ENCODE measurements at regions not wholly inside any gene's neighbourhood (a gene's known extent, or its start where the extent isn't known, plus 50 kb on each side); places are given as distances from the start of the nearest gene placed in this dataset.
"Not testable (repeated sequence)": the region's sequence is repeated elsewhere in the genome, so short reads cannot be mapped to it uniquely, and the experiment has no call there.

GRCh38 chr9:66046992-66047391 is 310.0 kb downstream of the FOXD4L4 start:
- not testable (repeated sequence) for DNase-seq

DNA sequence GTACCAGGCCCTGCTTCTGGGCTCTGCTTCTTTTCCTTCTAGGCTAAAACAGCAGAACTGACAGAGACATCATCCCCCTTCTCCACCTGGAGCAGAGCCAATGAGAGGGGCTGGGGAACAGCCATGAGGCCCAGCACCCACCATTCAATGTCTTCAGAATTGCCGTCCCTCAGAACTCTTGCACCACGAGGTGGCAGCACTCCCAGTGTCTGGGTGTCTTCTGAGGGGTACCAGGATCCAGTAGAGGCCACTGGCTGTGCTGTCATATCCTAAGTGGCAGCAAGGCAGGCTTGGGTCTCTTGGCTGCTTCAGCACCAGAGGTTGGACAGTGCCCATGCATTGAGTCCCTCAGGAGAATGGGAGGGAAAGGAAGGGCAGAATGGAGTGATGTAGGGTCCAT is 312.8 kb downstream of the FOXD4L4 start:
- DNase-seq, result not testable (repeated sequence)

GRCh38 chr9:66054705-66055104 is 317.8 kb downstream of the FOXD4L4 start:
- DNase-seq, result not testable (repeated sequence)

GRCh38 chr9:66060681-66061080 is 323.7 kb downstream of the FOXD4L4 start:
- DNase-seq, result not testable (repeated sequence)

GRCh38 chr9:66063822-66064221 is 326.9 kb downstream of the FOXD4L4 start:
- not testable (repeated sequence) for DNase-seq

DNA sequence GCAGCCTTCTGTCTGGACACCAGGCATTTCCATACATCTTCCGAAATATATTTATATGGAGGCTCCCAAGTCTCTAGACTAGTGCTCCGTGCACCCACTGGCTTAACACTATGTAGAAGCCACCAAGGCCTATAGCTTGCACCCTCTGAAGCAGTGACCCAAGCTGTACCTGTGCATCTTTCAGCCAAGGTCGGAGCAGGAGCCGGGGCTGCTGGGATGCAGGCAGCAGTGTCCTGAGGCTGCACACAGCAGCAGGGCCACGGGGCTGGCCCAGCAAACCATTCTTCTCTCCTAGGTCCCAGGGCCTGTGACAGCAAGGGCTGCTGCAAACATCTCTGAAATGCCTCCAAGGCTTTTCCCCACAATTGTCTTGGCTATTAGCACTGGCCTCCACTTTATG is 328.8 kb downstream of the FOXD4L4 start:
- not testable (repeated sequence) for DNase-seq

- DNase-seq, result not testable (repeated sequence)
Observed at GRCh38 chr9:66067231-66067630, 330.3 kb downstream of the FOXD4L4 start.

DNA sequence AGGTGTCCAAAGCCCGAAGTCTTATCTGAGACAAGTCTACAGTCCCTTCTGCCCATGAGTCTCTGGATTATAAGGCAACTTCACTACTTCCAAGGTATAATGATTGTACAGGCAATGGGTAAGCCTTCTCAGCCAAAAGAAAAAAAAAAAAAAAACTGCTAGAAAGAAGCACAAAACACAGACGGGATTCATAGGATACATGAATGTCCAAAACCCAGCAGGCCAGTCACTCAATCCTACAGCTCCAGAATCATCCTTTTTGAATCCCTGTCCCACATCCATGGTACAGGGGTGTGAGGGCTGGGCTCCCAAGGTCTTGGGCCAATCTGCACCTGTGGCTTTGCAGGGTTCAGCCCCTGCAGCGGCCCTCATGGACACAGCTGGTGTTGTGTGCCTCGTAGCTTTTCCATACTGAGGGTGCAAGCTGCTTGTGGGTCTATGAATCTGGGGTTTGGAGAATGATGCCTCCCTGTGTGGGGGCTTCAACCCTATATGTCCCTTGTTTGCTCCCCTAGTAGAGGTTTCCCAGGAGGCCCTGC is 331.6 kb downstream of the FOXD4L4 start:
- DNase-seq, result peak; percentile 0

DNA sequence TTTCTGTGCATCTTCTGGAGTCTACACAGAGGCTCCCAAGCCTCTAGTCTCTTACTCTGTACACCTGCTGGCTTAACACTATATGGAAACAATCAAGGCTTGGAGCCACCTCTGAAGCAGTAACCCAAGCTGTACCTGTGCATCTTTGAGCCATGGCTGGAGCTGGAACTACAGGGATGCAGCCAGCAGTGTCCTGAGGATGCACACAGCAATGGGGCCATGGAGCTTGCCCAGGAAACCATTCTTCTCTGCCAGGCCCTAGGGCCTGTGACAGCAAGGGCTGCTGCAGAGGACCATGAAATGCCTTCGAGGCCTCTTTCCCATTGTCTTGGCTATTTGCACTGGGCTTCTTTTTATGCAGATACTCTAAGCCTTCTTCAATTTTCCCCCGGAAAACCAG is 332.1 kb downstream of the FOXD4L4 start:
- not testable (repeated sequence) for DNase-seq

DNA sequence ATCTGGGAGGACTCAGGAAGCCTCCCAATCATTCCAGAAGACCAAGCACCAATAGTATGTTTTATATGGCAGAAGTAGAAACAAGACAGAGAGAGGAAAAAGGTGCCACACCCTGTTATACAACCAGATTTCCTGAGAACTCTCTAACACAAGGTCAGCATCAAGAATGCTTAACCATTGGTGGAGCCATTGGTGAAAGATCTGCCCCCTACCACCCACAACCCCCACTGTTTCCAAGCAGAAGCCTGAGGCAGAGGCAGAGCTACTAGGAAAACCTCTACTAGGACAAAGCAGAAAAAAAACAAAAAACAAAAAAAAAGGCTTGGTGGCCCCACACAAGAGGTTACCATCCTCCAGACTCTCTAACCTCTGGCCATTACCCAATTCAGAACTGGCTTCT is 336.2 kb downstream of the FOXD4L4 start:
- not testable (repeated sequence) for DNase-seq

GRCh38 chr9:66082811-66083210 is 345.9 kb downstream of the FOXD4L4 start:
- not testable (repeated sequence) for DNase-seq

Data from hematopoietic multipotent progenitor cell treated with erythropoietin and hydrocortisone succinate and interleukin-3 and kit ligand, for 8 days (in vitro differentiated cells).